HG02884 (cell line): ENCODE measurements at regions not wholly inside any gene's neighbourhood (a gene's known extent, or its start where the extent isn't known, plus 50 kb on each side); places are given as distances from the start of the nearest gene placed in this dataset.
"Not testable (repeated sequence)": the region's sequence is repeated elsewhere in the genome, so short reads cannot be mapped to it uniquely, and the experiment has no call there.

Experiments used
- ATAC-seq: cut with Tn5 transposase; IDR thresholded peaks from one replicate; pipeline ENCODE4 v1.9.1; 2021; ENCODE audit warnings: mild to moderate bottlenecking, moderate library complexity; ENCODE audit not compliant: unreplicated experiment

- no peak for ATAC-seq
Measured at GRCh38 chr1:30000266-30000665, 723.1 kb downstream of the MATN1 start.

DNA sequence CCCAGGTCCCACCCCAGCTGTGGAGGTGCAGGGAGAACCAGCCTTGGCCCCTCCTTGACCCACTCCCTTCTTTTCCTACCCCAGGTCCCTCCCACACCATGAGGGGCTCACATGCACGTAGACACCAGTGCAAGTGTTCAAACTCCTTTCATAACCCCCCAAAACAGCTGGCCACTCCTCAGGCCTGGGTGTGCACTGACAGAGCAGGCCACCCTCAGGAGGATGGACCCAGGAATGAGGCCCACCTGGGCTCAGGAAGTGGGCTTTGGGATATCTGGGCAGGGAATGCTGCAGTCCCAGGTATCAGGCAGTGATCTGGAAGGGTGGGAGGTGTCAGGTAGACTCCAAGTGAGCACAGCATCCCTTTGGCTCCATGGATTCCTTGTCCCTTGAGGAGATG lies 723.8 kb downstream of the MATN1 start:
- no peak for ATAC-seq

- ATAC-seq = no peak
Measured at GRCh38 chr1:29998686-29999085, 724.7 kb downstream of the MATN1 start.

DNA sequence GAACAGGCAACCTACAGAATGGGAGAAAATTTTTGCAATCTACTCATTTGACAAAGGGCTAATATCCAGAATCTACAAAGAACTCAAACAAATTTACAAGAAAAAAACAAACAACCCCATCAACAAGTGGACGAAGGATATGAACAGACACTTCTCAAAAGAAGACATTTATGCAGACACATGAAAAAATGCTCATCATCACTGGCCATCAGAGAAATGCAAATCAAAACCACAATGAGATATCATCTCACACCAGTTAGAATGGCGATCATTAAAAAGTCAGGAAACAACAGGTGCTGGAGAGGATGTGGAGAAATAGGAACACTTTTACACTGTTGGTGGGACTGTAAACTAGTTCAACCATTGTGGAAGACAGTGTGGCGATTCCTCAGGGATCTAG lies 725.6 kb downstream of the MATN1 start:
- ATAC-seq = not testable (repeated sequence)

GRCh38 chr1:29993950-29994349 lies 729.4 kb downstream of the MATN1 start:
- no peak for ATAC-seq

GRCh38 chr1:29991815-29992214 lies 731.6 kb downstream of the MATN1 start:
- no peak for ATAC-seq

DNA sequence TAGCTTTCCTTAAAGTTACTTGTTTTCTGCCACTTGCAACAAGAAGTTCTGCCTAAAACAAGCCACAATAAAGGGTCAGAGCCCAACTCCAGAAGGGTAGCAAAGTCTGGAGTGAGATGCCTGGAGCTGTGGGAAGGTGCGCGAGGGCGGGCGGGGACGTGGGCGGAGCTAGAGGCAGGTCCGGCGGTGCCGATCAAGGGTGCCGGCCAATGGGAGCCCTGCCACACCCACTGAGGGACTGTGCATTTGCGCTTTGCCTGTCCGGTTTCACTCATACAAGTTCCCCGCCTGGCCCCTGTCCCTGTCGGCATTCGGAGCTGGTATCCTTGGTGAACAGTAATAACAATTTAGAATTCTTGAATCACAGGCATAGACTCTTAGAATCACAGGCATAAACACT lies 732.4 kb downstream of the MATN1 start:
- ATAC-seq = no peak

GRCh38 chr1:29990304-29990703 lies 733.1 kb downstream of the MATN1 start:
- ATAC-seq = no peak

DNA sequence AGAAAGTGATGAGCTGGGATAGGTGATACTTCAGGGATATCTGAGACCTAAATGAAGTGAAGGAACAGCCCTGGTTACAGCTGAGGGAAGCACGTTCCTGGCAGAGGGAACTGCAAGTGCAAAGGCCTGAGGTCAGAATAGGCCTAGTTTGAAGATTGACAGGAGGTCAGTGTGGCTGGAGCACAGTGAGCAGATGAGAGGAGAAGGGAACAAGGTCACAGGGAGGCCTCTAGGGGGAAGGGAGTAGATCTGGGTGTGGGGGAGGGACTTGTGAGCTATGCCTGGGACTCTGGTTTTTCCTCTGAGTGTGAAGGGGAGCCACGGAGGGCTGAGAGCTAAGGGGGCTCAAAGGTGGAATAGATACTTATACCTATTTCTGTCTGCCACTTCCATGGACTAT lies 736.4 kb downstream of the MATN1 start:
- ATAC-seq = no peak

DNA sequence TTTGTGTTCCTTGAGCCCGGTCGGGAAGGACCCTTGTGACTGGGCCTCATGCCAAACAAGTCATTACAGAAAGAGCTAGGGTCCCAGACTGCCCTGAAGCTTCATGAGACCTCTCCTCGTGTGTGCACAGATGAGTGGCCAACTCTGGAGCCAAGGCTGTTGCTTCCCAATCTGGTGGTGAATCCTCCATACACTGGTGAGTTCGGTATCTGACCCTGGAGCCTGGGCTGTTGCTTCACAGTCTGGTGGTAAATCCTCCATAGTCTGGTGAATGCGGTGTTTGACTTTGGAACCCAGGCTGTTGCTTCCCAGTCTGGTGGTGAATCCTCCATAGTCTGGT lies 737.8 kb downstream of the MATN1 start:
- no peak for ATAC-seq

DNA sequence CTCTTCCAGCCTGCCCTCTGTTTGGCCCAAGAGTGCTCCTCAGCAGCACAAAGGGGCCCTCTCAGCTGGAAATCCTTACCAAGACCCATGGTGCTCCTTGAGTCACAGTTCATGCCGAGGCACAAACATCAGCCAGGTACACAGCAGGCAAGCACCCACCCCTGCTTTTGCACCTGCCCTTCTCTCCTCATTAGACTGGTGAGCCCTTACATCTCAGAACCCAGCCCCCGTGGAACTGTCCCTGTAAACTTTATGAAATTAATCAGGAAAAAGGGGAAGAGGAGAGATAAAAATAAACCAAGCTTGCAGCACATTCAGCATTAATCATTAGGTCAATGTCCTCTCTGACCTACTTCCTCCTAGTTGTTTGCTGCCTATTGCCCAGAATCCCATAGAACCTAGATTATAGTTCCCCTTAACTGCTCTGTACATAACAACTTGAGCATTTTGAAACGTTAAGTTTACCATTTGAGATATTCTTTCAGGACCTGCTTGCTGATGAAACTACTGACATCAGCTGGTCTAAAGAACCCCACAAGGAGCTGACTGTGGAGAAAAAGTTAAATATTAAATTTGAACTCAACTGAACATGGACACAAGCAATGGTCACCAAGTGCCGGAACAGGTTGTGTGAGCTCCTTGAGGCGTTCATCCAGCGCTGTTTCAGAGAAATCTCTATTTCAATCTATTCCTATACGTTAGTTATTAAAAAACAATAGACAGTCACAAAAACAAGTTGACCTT lies 738.4 kb downstream of the MATN1 start:
- no peak for ATAC-seq

DNA sequence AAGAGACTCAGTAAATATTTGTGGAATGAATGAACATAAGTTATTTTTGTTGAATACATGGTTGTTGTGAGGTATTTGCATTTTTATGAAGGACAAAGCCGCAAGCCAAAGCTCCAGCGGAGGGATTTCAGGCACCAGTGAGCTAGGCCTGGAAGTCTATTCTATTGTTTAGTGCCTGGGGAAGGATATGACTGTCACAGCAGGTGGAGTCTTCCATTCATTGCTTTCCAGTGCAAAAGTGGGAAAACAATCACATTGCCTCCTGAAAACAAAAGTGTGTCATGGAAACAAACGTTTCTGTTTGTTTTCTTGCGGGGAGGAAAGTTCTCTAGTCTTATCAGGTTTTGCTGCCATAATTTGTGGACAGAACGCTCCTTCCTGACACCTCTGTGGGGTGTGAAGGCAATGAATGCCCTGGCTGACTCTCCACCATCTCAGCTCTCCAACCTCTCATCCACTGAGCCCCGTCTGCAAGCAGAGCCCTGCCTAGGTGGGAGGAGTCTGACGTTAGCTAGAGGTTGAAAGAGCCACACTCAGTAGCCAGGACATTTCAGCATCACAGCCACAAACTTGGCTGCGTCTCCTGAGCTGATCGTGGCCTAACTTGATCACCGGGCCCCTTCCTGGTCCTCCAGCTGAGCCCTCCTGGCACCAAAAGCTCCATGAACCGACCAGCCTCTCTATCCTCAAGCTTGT lies 739.1 kb downstream of the MATN1 start:
- no peak for ATAC-seq

DNA sequence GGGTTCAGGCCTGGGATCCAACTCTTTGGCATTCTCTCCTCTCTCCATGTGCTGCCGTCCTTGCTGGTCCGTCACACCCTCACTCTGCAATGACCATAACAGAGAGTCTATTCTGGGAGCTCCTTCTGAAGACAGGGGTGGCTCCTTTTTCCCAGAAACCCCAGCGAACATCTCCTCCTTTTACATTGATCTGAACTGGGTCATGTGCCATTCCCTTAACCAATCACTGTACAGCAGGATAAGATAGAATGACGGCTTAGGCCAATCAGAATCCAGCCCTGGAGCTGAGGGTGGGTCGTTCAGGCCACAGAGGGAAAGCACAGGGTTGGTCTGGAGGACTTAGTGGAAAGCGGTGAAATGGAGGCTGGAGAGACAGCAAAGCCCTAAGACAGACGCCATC lies 740.1 kb downstream of the MATN1 start:
- no peak for ATAC-seq

DNA sequence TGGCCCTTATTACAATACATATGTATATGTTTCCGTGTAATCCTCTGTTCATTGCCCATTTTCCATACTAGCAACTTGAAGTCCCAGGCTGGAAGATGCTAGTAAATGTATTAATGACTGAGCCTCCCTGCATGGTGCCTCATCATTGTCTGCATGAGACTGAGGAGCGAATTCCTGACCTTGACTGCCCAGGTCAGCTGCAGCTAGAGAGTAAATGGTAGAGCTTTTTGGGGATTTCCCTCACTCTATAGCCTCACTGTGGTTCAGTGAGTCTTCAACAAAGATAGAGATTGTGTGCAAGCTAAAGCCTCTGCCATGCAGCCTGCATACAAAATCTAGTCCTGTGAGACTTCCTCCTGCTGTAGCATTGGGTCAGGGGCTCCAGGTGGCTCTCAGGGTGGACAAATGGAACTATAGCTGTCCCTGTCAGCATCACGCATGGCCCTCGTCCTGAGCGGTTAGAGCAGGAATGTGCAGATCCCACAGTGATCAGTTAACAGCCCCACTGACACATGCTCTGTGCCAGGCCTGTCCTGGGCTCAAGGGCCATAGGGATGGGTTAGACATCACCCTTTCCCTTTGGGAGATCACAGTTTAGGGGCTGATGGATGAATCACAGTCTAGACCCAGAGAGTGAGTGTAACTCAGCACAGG lies 741.7 kb downstream of the MATN1 start:
- no peak for ATAC-seq

DNA sequence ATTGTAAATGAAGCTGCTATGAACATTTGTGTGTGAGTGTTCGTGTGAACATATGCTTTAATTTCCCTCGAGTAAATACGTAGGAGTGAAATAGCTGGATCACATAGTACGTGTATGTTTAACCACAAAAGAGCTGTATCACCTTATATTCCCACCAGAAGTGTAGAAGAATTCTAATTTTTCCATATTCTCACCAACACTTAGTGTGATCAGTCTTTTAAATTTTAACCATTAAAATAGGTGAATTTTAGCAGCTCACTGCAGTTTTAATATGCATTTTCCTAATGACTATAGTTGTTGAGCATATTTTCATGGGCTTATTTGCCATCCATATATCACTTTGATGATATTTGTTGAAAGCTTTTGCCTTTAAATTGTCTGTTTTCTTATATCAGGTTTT lies 741.2 kb downstream of the PTPRU start:
- ATAC-seq = no peak

GRCh38 chr1:29975036-29975694 lies 738.8 kb downstream of the PTPRU start:
- ATAC-seq = no peak

DNA sequence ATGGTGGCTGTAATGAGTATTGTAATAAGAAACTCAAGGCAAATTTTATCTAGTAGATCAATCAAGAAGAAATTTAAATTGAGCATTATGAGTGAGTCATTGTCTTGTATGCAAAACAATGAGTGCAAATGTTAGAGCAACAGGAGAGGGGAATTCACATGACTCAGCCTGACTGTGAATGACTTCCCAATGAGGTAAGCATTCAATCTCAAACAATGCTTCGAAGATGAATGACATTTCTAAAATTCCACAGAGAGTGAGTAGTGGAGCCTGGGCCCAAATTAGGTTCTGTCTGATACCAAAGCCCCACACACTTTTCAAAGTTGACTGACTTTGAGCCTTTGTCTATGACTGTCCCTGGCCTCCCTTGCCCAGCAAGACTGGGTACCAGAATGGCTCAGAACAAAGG lies 738.0 kb downstream of the PTPRU start:
- ATAC-seq = no peak

DNA sequence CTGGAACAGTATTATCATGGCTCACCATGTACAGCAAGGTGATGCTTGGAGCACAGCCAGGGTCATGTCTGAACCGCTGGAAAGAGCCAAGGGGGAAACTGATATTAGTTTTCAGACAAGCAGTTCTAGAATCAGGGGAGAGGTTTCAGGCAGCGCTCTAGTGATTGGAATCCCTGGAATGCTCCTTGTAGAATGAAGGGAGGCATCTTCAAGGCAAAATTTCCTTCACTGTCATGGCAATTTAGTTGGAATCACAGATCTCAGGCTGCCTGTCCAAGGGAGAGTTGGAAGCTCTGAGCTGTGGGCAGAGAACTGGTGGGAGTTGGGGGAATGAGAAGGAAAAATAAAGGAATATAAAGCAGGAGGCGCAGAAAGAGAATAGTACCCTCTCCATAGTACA lies 737.1 kb downstream of the PTPRU start:
- ATAC-seq = no peak

DNA sequence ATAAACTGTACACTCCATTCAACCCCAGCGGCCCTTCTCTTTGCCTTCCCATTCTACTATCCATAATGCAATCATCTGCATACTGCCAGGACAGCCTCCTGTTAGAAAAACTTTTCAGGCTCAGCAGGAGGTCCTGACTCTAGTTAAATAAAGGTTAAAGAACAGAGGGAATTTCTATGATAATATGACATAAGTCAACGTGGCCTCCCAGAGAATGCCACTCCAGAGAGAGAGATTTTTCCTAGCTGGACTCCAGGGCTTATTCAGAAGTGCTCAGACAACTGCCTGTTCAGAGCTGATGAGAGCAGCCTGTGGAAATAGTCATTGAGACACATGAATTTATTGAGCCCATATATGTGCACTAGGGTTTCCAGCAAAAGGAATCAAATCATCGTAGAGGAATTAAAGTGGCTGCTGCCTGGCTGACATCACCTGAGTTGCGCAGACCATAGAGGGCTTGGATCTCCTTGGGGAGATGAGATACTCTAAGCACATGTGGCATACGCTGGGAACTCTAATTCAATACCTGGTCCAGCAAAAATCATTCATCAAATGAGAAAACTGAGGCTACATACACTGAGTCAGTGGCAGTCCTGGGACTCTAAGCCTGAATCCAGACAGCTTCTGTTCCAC lies 736.2 kb downstream of the PTPRU start:
- no peak for ATAC-seq

GRCh38 chr1:29971703-29972102 lies 735.4 kb downstream of the PTPRU start:
- no peak for ATAC-seq

DNA sequence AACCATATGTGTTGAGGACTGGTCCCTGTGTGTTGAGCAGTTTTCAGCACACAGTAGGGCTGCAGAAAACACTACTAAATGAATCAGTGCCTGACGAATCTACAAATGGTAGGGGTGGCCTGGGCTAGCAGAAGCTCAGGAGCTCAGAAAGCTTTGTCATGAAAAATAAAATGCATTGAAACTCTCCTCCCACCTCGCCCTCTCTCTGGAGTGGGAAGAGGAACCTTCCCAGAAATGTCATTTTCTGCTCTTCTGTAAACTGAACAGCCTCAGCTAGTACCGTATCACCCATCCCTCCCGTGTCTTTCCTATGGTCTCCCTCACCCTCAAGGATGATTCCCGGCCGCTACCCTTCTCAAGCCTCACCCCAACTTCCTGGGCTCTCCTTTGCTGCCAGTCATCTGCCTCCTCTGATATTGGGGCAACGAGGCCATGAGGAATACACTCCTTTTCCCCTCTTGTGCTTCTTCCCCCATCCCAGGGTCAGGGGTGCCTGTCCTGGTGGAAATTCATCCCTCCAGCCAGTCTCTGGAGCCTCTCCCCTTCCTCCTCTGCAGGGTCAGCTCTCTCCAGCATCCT lies 734.5 kb downstream of the PTPRU start:
- ATAC-seq = no peak
